ENCODE measurements at regions not wholly inside any gene's neighbourhood (a gene's known extent, or its start where the extent isn't known, plus 50 kb on each side); places are given as distances from the start of the nearest gene placed in this dataset.
"Not testable (repeated sequence)": the region's sequence is repeated elsewhere in the genome, so short reads cannot be mapped to it uniquely, and the experiment has no call there.

- Histone ChIP-seq H3K9ac (ENCODE audit: low read length) (no peak overlapping the region), H3K9me2 (ENCODE audit: insufficient read depth, low read length) (no peaks in the 10 kb centered on the region), H4K20me1 (ENCODE audit: insufficient read depth) (no peaks in the 10 kb centered on the region), H3K9me3 (ENCODE audit: low read length) (no peaks in the 10 kb centered on the region), H3F3A (ENCODE audit: insufficient read depth, low read length, poor library complexity, severe bottlenecking) (no peaks in the 10 kb centered on the region), H2AFZ (ENCODE audit: low read depth, low read length) (no peak overlapping the region), H3K4me3 (ENCODE audit: low read length) (no peak overlapping the region), H3K4me2 (ENCODE audit: low read length) (no peak overlapping the region), H3K36me3 (ENCODE audit: insufficient read depth, low read length) (no peaks in the 10 kb centered on the region), H3K27ac (ENCODE audit: low read length) (no peak overlapping the region), H3K79me2 (replicated peaks; ENCODE audit: insufficient read depth, low read length) (no peaks in the 10 kb centered on the region), H3K27me3 (ENCODE audit: insufficient read depth, low read depth, low read length) (no peaks in the 10 kb centered on the region)
- no peak for TF ChIP-seq RAD21 (conservative IDR thresholded peaks at IDR 0.05)
- no peak for TF ChIP-seq CTCF (IDR thresholded peaks at IDR 0.05; ENCODE audit: poor library complexity, severe bottlenecking)
- no peak for TF ChIP-seq REST (IDR thresholded peaks at IDR 0.05; ENCODE audit: borderline replicate concordance)
- no peak for TF ChIP-seq SMC3 (conservative IDR thresholded peaks at IDR 0.05; ENCODE audit: poor library complexity)
- no peak for TF ChIP-seq POLR2AphosphoS5 (IDR thresholded peaks at IDR 0.05)
- no peak for TF ChIP-seq MXI1 (conservative IDR thresholded peaks at IDR 0.05; ENCODE audit: poor library complexity, severe bottlenecking)
- no peak for TF ChIP-seq EP300 (conservative IDR thresholded peaks at IDR 0.05; ENCODE audit: poor library complexity, severe bottlenecking)
- TF ChIP-seq TAF1 (IDR thresholded peaks at IDR 0.05; ENCODE audit: low read depth) = no peak
- TF ChIP-seq EZH2 (IDR thresholded peaks at IDR 0.05; ENCODE audit: borderline replicate concordance, insufficient read depth, low read length, poor library complexity, severe bottlenecking) = no peak
Observed at GRCh38 chr5:163330723-163331668, 106.4 kb upstream of the CCNG1 start.

GRCh38 chr5:163336074-163336473, 101.3 kb upstream of the CCNG1 start:
- not testable (repeated sequence) for H3K9me2 ChIP-seq (ENCODE audit: insufficient read depth, low read length); H3K27ac ChIP-seq (ENCODE audit: low read length); H3K79me2 ChIP-seq (replicated peaks; ENCODE audit: insufficient read depth, low read length); H2AFZ ChIP-seq (ENCODE audit: low read depth, low read length); H3K9ac ChIP-seq (ENCODE audit: low read length); H3K4me2 ChIP-seq (ENCODE audit: low read length); H3K4me3 ChIP-seq (ENCODE audit: low read length); H3K9me3 ChIP-seq (ENCODE audit: low read length); H3K36me3 ChIP-seq (ENCODE audit: insufficient read depth, low read length); H4K20me1 ChIP-seq (ENCODE audit: insufficient read depth); H3K27me3 ChIP-seq (ENCODE audit: insufficient read depth, low read depth, low read length); H3F3A ChIP-seq (ENCODE audit: insufficient read depth, low read length, poor library complexity, severe bottlenecking)

Measured in neural cell (in vitro differentiated cells).